Gastrocnemius medialis (tissue), 4 donors: ENCODE measurements at regions not wholly inside any gene's neighbourhood (a gene's known extent, or its start where the extent isn't known, plus 50 kb on each side); places are given as distances from the start of the nearest gene placed in this dataset.

Experiments
- CTCF ChIP-seq, 5 experiments: fragments of 450-650 bp in 3 of 5; fragments of 200-600 bp in 2 of 5; sonication (generic) in 2 of 5; IDR thresholded peaks in 4 of 5; conservative IDR thresholded peaks in 1 of 5; 1 replicate in 4 of 5; 2 replicates in 1 of 5; pipeline ENCODE4 v1.5.1; 2016 to 2019; ENCODE audit warnings: antibody characterized with exemption in 5 of 5, mild to moderate bottlenecking in 3 of 5, moderate library complexity in 3 of 5
- POLR2A ChIP-seq, 2 donors: fragments of 450-650 bp; IDR thresholded peaks; one replicate each; pipeline ENCODE4 v1.6.1; 2017; ENCODE audit warnings: antibody characterized with exemption in 2 of 2, mild to moderate bottlenecking in 2 of 2, moderate library complexity in 2 of 2

- TF ChIP-seq POLR2A (IDR thresholded peaks at IDR 0.05) (no peak), CTCF (IDR thresholded peaks at IDR 0.05 in 4 of 5, conservative IDR thresholded peaks at IDR 0.05 in 1 of 5) (no peak)
These were observed 94.8 kb upstream of the SORCS3 start for GRCh38 chr10:104546336-104546735.
